Amniotic epithelial cell (primary cell): ENCODE measurements at regions not wholly inside any gene's neighbourhood (a gene's known extent, or its start where the extent isn't known, plus 50 kb on each side); places are given as distances from the start of the nearest gene placed in this dataset.
A peak's percentile ranks its signal among the peaks of the same experiment; 100 is the strongest.

Experiments used
- DNase-seq: peaks from one replicate; pipeline ENCODE4 v3.0.0-alpha.2; 2010; ENCODE audit warnings: low read depth

DNA sequence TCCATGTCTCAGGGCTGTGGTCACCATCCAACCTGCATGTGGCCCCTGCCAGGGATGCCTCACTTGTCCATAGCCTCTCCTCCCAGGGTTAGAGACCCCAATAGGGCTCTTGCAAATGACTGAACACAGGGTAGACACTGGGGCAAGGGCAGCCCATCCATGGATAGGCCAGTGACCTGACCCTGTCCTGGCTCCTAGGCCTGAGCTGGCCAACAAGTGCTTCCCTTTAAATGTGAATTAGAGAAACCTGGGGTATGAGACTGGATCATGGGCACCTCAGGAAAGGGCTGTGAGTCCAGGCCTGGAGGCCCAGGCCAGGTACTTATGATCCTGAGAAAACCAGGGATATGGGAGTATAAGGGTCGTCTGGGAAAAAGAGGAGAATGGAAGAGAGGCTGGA, 64.5 kb downstream of the COPS8 start:
- no peak for DNase-seq

- no peak for DNase-seq
Observed at GRCh38 chr2:237150831-237151375, 65.2 kb downstream of the COPS8 start.

DNA sequence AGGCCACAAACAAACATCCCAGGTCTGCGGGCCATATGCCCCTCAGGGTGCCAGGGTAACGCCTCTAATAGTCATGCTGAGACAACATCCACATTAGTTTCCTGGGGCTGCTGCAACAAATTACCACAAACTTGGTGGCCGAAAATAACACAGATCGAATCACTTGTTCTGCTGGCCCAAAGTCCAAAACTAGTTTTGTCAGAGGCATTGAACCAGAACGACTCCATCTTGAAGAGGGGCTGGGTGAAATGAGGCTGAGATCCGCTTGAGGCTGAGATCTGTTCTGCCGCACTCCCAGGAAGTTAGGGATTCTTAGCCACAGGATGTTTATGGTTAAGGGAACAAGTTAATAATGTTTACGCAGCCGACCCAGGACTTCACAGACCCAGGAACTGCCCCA, 66.7 kb downstream of the COPS8 start:
- DNase-seq = no peak

- DNase-seq = no peak
Observed at GRCh38 chr2:237153181-237153580, 67.5 kb downstream of the COPS8 start.

- peak; percentile 56 for DNase-seq
Observed at GRCh38 chr2:237154082-237154638, 68.5 kb downstream of the COPS8 start.

GRCh38 chr2:237154884-237155851, 69.5 kb downstream of the COPS8 start:
- no peak for DNase-seq

- DNase-seq = peak; percentile 82
Observed at GRCh38 chr2:237156031-237156856, 70.6 kb downstream of the COPS8 start.

GRCh38 chr2:237156857-237157779, 71.4 kb downstream of the COPS8 start:
- no peak for DNase-seq

GRCh38 chr2:237157780-237158102, 72.1 kb downstream of the COPS8 start:
- no peak for DNase-seq

DNA sequence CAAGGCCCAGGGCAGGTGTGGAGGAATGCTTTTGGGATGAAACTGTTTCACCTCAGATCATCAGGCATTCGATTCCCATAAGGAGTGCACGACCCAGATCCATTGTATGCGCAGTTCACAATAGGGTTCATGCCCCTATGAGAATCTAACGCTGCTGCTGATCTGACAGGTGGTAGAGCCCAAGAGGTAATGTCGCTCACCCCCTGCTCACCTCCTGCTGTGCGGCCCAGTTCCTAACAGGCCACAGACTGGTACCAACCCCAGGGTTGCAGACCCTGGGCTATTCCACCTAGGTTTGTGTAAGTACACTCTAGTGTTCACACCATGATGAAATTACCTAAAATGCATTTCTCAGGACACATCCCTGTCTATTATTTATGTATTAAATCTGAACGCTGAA, 72.5 kb downstream of the COPS8 start:
- DNase-seq = no peak

GRCh38 chr2:237159006-237159911, 73.6 kb downstream of the COPS8 start:
- no peak for DNase-seq

DNA sequence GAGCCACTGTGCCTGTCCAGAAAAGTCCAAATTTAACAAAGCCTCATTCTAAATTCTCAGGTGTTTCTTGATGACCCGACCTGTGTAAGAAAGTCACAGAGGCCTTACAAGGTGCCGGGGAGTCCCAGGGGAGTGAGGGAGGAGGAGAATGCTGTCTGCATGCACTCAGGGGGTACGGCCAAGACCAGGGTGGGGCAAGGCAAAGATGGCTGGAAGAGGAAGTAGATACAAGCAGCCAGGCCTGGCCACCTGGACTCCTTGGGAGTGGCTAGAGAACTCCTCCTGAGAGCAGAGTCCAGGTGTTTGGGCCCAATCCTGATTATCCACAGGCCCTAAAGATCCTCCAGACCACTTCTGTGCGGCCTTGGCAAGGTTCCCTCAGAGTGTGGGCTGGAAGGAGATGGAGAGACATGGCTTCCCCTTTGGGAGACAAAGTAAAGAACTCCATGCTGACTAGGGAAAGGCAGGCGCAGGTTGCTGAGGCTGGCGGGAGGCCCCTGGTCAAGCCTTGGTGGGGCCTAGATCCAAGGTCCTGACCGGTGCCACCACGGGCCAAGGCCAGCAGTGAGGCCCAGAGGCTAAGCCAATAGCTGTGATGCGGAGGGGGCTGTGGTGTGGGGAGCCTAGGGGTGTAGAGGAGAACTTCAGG, 74.7 kb downstream of the COPS8 start:
- DNase-seq = no peak

DNA sequence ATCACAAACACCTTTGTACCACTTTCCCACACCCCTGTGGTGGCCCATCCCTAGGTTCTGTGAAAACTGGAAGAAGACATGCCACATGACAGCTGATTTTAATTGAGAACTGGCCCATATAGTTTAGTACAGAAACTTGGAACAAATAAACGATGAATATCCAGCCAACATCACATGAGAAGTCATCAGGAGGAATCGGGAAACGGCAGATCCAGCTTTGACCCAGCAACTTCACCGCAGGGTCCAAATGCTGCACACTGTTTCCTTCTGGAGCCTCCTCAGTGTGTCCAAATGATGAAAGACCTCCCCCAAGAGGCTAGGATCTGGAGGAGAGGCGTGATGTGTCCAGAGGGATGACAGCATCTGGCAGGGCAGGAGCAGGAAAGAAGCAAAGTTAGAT, 75.5 kb downstream of the COPS8 start:
- DNase-seq = no peak

DNA sequence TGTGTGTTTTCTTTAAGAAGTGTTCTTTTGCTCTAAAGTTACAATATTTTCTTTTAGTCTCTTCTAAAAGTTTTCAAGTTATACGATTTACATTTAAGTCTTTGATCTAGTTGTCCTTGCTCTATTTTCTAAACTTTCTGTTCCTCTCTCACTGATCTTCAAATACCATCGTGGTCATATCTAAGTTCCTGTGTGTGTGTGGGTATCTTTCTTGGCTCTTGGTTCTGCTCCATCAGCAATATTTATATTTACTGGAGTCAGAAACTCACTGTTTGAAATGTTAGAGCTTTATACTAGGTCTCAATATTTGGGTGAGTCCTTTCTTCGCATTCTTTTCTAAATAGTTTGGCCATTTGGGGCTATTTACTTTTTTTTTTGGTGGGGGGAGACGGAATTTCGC, 77.3 kb downstream of the COPS8 start:
- DNase-seq = no peak

DNA sequence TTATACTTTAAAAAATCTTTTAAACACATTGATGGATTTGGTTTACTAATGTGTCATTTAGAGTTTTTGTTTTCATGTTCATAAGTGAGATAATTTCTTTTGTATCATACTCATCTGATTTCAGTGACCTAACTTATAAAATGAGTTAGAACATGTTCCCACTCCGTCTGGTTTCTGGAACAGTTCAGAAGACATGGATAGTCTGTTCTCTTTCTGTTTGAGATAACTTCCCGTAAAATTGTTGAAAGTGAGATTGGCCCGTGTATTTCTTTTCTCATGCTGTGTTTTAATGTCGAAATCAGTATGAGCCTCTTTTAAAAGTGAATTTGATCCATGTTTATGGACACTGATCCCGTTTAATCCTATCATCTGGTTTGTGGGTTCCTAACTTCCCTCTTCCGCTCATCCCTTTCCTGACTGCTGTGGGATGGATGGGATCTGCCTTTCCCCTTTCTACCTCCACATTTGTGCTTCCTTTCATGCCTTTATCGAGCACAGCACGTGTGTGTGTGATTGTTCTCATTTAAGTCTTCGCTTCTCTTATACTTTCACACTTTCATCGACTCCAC, 78.9 kb downstream of the COPS8 start:
- peak; percentile 70 for DNase-seq

GRCh38 chr2:237165405-237166276, 80.0 kb downstream of the COPS8 start:
- DNase-seq = peak; percentile 56

- no peak for DNase-seq
Observed at GRCh38 chr2:237167038-237167437, 81.3 kb downstream of the COPS8 start.

- DNase-seq = no peak
Observed at GRCh38 chr2:237167934-237168333, 82.2 kb downstream of the COPS8 start.
